ENCODE measurements at regions not wholly inside any gene's neighbourhood (a gene's known extent, or its start where the extent isn't known, plus 50 kb on each side); places are given as distances from the start of the nearest gene placed in this dataset.

DNA sequence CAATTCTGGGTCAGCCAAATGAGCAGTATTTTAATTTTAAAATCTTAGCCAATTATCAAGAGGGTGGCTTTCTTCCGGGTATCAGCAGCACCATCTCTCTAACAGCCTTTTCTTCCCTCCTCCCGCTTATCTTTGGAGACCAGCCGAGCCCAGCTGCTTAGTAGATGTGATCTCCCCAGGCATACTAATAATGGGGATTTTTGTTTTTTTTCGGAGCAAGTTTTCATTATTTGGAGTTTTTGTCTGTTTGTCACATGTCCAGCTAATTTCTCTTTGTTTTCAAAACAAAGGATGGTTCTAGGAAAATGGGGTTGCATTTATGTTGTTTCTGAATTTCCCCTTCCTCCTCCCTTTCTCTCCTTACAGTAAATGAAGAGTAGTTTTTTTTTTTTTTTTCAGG lies 170.5 kb upstream of the MPHOSPH6 start:
- H3K27me3 ChIP-seq (replicated peaks in 1 of 2; ENCODE audit: control insufficient read depth in 2 of 2, insufficient read depth in 2 of 2, low read length in 1 of 2): no peaks in the 10 kb centered on the region
- TF ChIP-seq MTA2 (IDR thresholded peaks at IDR 0.05; ENCODE audit: low read depth) (no peak), FOS (IDR thresholded peaks at IDR 0.05; ENCODE audit: borderline replicate concordance, extremely low read depth, insufficient read length) (no peak), HDAC2 (IDR thresholded peaks at IDR 0.05) (no peak), ESRRA (IDR thresholded peaks at IDR 0.05; ENCODE audit: low read length) (no peak), PML (IDR thresholded peaks at IDR 0.05; ENCODE audit: low read length) (no peak), POU2F2 (IDR thresholded peaks at IDR 0.05; ENCODE audit: borderline replicate concordance, low read depth, low read length) (no peak), FOXM1 (IDR thresholded peaks at IDR 0.05; ENCODE audit: low read depth, low read length) (no peak), FOXK2 (IDR thresholded peaks at IDR 0.05) (no peak), SMARCA5 (IDR thresholded peaks at IDR 0.05) (no peak), ZNF24 (IDR thresholded peaks at IDR 0.05) (no peak), SP1 (IDR thresholded peaks at IDR 0.05; ENCODE audit: low read depth, low read length) (no peak), ZNF217 (IDR thresholded peaks at IDR 0.05) (no peak), SIX5 (IDR thresholded peaks at IDR 0.05; ENCODE audit: low read depth, low read length, severe bottlenecking) (no peak), POLR2AphosphoS5 (IDR thresholded peaks at IDR 0.05; ENCODE audit: low read length) (no peak), EGR1 (IDR thresholded peaks at IDR 0.05; ENCODE audit: borderline replicate concordance in 1 of 2, low read depth in 2 of 2, low read length in 2 of 2) (no peak), SREBF1 (IDR thresholded peaks at IDR 0.05; ENCODE audit: low read length) (no peak), CBFB (IDR thresholded peaks at IDR 0.05; ENCODE audit: low read depth) (no peak), SMC3 (IDR thresholded peaks at IDR 0.05; ENCODE audit: borderline replicate concordance, low read length) (no peak)
- intact Hi-C loops (cut with micrococcal nuclease; ENCODE audit: unreplicated experiment) (no loop called here), in situ Hi-C loops (cut with MboI) (no loop called here)
- FAIRE-seq (no peak), ATAC-seq (no peak), DNase-seq (ENCODE audit: low read depth, low spot score) (no peak)
- ChIA-PET POLR2A (no interaction called here), RAD21 (ENCODE audit: unreplicated experiment) (no interaction called here), SMC1A (ENCODE audit: uncharacterized antibody, unreplicated experiment) (no interaction called here), CTCF (no interaction called here)
- H3K4me3 ChIP-seq: no peak overlapping the region
- H3K36me3 ChIP-seq (ENCODE audit: control insufficient read depth in 2 of 2, insufficient read depth in 2 of 2, low read length in 1 of 2): no peaks in the 10 kb centered on the region
- no peaks in the 10 kb centered on the region for H3K4me1 ChIP-seq (ENCODE audit: control insufficient read depth, insufficient read depth, low read length)
- no peaks in the 10 kb centered on the region for H4K20me1 ChIP-seq (ENCODE audit: control insufficient read depth, insufficient read depth)
- H3K27ac ChIP-seq (ENCODE audit: control insufficient read depth, insufficient read depth): no peak overlapping the region
- no peaks in the 10 kb centered on the region for H3K9me3 ChIP-seq (replicated peaks; ENCODE audit: control insufficient read depth, insufficient read depth, low read length)
- no peak overlapping the region for H3K4me2 ChIP-seq (ENCODE audit: control insufficient read depth, insufficient read depth)
- 39% methylated on average over 4 of the region's 4 CpGs for WGBS (ENCODE audit: insufficient coverage, insufficient replicate concordance, low lambda C conversion rate, missing lambda C conversion rate)
- H2AFZ ChIP-seq (ENCODE audit: control insufficient read depth, low read depth, low read length): no peak overlapping the region
- H3K9ac ChIP-seq (ENCODE audit: control insufficient read depth, insufficient read depth, low read length): no peak overlapping the region
- BruUV-seq (replicated peaks): no TSS peak
- H3K79me2 ChIP-seq (ENCODE audit: control insufficient read depth, insufficient read depth, low read length): no peaks in the 10 kb centered on the region

Data from GM12878 (cell line).